GM18505 (cell line): ENCODE measurements at regions not wholly inside any gene's neighbourhood (a gene's known extent, or its start where the extent isn't known, plus 50 kb on each side); places are given as distances from the start of the nearest gene placed in this dataset.

Experiments used
- ATAC-seq: cut with Tn5 transposase; IDR thresholded peaks from one replicate; pipeline ENCODE4 v1.9.1; 2021; ENCODE audit not compliant: unreplicated experiment
- POLR2A ChIP-seq: IDR thresholded peaks from 4 replicates; pipeline ENCODE4 v1.6.1; 2011; ENCODE audit warnings: borderline replicate concordance; ENCODE audit not compliant: insufficient read depth, insufficient read length; ENCODE audit errors: extremely low read depth

GRCh38 chr21:41606706-41607105 is 98.7 kb upstream of the TMPRSS2 start:
- ATAC-seq = no peak
- no peak for TF ChIP-seq POLR2A

- TF ChIP-seq POLR2A = no peak
- no peak for ATAC-seq
Measured at GRCh38 chr21:41605934-41606285, 98.0 kb upstream of the TMPRSS2 start.

DNA sequence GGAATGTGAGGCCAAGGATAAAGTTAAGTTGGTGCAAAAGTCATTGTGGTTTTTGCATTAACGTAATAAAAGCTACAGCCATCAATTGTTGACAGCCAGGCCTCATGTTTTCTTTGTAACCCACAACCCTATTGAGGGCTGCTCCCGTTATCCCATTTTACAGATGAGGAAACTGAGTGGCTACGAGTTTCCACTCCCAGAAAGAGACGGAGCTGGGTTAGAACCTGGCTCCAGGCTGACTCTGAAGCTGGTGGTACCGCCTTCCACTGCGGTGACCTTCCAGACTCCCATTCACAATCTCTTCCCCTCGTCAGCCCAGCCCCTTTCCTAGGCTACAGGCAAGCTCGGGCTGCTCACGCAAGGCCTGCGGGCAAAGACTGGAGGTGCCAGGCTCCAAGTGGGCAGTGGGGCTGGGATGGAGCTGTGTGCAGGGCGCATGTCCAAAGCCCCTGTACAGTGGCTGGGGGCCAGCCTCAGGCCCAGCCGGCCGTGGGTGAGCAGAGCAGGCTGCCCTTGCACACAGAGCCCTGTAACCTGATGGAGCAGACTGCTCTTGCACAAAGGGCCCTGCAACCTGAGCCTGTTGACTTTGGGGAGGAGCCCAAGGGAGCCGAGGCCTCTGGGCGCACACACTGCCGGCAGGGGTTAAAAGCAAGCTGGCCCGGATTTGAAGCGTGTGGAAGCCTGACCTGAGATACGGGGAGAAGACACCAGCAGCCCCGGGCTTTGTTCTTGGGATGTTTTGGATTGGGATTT is 97.4 kb upstream of the TMPRSS2 start:
- no peak for TF ChIP-seq POLR2A

DNA sequence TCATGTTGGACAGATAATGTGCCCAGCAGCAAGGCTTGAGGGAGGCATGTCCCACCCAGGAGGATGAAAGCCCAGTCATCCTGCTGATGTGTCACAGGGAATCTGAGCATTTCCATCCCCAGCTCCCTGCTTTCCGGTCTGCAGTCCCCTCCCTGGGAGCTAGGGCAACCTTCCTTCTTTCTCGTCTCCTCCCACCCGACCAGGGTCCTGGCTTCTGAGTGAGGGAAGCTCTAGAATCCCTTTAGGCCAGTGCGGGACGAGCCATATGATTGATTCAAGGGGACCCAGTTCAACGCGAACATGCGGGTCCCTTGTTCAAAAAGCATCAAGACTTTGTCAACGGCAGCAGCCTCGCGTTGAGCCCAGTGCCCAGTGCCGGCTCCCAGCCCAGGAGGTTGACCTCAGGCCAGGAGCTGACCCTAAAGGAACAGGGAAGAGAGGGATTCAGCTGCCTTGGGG is 96.7 kb upstream of the TMPRSS2 start:
- no peak for TF ChIP-seq POLR2A

More for the DNA sequence above, 97.4 kb upstream of the TMPRSS2 start:
- no peak for ATAC-seq

GRCh38 chr21:41603476-41603875 is 95.5 kb upstream of the TMPRSS2 start:
- TF ChIP-seq POLR2A = no peak
- ATAC-seq = no peak

More for the DNA sequence above, 96.7 kb upstream of the TMPRSS2 start:
- no peak for ATAC-seq

GRCh38 chr21:41602531-41602930 is 94.6 kb upstream of the TMPRSS2 start:
- TF ChIP-seq POLR2A = no peak
- no peak for ATAC-seq

GRCh38 chr21:41601573-41602368 is 93.8 kb upstream of the TMPRSS2 start:
- no peak for TF ChIP-seq POLR2A
- ATAC-seq = no peak

- no peak for ATAC-seq
- no peak for TF ChIP-seq POLR2A
Measured at GRCh38 chr21:41600961-41601572, 93.1 kb upstream of the TMPRSS2 start.

GRCh38 chr21:41600556-41600955 is 92.6 kb upstream of the TMPRSS2 start:
- ATAC-seq = no peak
- no peak for TF ChIP-seq POLR2A

GRCh38 chr21:41600116-41600515 is 92.2 kb upstream of the TMPRSS2 start:
- TF ChIP-seq POLR2A = no peak
- no peak for ATAC-seq

DNA sequence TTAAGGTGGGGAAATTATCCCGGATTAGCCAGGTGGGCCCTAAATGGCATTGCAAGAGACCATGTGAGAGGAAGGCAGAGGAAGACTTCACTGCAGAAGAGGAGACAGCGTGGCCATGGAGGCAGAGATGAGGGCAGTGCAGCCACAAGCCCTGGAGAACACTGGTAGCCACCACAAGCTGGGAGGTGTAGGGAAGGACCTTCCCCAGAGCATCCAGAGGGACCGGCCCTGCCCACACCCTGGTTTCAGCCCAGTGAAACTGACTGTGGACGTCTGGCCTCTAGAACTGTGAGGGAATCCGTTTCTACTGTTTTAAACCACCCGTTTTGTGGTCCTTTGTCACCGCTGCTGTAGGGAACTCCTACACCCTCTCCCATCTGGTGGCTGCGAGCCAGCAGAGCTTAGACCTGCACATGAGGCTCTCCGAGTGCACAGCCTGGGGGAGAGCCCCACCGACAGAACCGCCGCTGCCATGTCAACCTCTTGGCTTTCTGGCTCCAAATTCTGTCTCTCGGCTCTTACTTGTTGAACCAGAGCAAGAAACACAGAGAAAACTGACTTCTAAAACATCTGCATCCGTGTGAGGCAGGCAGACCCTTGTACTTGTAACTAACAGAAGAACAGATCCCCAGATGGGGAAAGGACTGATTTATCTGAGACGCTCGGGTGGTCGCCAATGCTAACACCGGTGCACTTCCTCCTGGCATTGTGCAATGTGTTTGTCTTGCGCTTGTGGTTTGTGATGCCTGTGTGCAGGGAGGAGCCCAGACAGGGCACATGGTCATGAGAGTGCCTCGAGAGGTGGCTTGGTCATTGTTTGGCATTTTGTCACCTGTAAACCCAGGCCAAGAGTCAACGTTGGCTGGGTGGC is 90.8 kb upstream of the TMPRSS2 start:
- no peak for ATAC-seq
- TF ChIP-seq POLR2A = no peak

DNA sequence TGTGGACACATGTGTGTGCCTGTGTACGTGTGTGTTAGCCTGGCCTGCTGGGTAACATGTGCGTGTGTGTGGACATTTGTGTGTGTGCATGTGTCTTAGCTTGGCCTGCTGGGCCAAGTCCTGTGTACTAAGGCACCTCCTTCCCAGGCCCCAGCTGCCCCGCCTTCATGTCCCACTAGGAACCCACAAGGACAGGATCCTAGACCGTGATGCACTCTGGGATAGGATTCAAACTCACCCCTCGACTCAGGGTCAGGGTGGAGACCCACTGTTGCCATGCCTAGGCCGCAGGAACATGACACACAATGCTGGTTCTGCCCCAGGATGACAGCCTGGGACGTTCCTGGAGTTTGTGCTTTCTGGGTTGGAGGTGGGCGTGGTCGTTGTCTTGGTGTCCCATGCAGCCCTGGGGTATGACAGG is 89.9 kb upstream of the TMPRSS2 start:
- no peak for ATAC-seq
- TF ChIP-seq POLR2A = no peak

- ATAC-seq = no peak
- TF ChIP-seq POLR2A = no peak
Measured at GRCh38 chr21:41597227-41597626, 89.3 kb upstream of the TMPRSS2 start.
